ENCODE measurements at regions not wholly inside any gene's neighbourhood (a gene's known extent, or its start where the extent isn't known, plus 50 kb on each side); places are given as distances from the start of the nearest gene placed in this dataset.

- no peaks in the 10 kb centered on the region for H3K79me2 ChIP-seq (ENCODE audit: insufficient read depth, low read length)
- DNase-seq (ENCODE audit: low read depth, low spot score) (no peak), ATAC-seq (no peak)
- H3K4me3 ChIP-seq (replicated peaks in 1 of 2; ENCODE audit: low read depth in 1 of 2, low read length in 2 of 2) = no peak overlapping the region
- H3K4me2 ChIP-seq (ENCODE audit: low read length) = no peak overlapping the region
- H3K9me2 ChIP-seq (ENCODE audit: insufficient read depth) = no peaks in the 10 kb centered on the region
- no peak overlapping the region for H3K9ac ChIP-seq (ENCODE audit: low read length)
- H3K27ac ChIP-seq (ENCODE audit: low read depth, low read length) = no peak overlapping the region
- H3K9me3 ChIP-seq (ENCODE audit: control insufficient read depth in 1 of 2, insufficient read depth in 1 of 2, low read depth in 1 of 2, low read length in 2 of 2) = no peaks in the 10 kb centered on the region
- no peaks in the 10 kb centered on the region for H3K36me3 ChIP-seq (ENCODE audit: control insufficient read depth in 1 of 2, insufficient read depth in 2 of 2, low read length in 2 of 2)
- RAD21 ChIA-PET (ENCODE audit: low non-redundant PET in 1 of 2, low total read pairs in 2 of 2, uncharacterized antibody in 2 of 2, unreplicated experiment in 2 of 2) = no interaction called here
- intact Hi-C loops (cut with micrococcal nuclease) = no loop called here
- CTCF ChIA-PET = interaction anchor here (1.2 kb wide), 1 partner anchor 21 kb away, joined by 4 read pairs; no protein-coding TSS in a partner anchor
- POLR2A ChIA-PET = interaction anchor here (1.0 kb wide), 1 partner anchor 10 kb away, joined by 4 read pairs; no protein-coding TSS in a partner anchor
- H2AFZ ChIP-seq (ENCODE audit: low read depth, low read length, poor library complexity, severe bottlenecking) = no peak overlapping the region
- no peaks in the 10 kb centered on the region for H3K4me1 ChIP-seq (ENCODE audit: control insufficient read depth in 1 of 2, insufficient read depth in 2 of 2, low read length in 2 of 2)
- no TSS peak for BruUV-seq (replicated peaks)
- H4K20me1 ChIP-seq (ENCODE audit: insufficient read depth) = no peaks in the 10 kb centered on the region
- TF ChIP-seq EGR1 (IDR thresholded peaks at IDR 0.05; ENCODE audit: low read depth) = no peak
- TF ChIP-seq ZBTB33 (IDR thresholded peaks at IDR 0.05; ENCODE audit: extremely low read depth, insufficient replicate concordance, low read length) = no peak
- TF ChIP-seq EZH2 (IDR thresholded peaks at IDR 0.05) = no peak
- TF ChIP-seq ATF3 (IDR thresholded peaks at IDR 0.05) = no peak
- TF ChIP-seq POLR2A (IDR thresholded peaks at IDR 0.05; ENCODE audit: borderline replicate concordance, extremely low read depth, insufficient read depth, insufficient read length) = no peak
- H3K27me3 ChIP-seq (ENCODE audit: insufficient read depth, low read length) = no peaks in the 10 kb centered on the region
These were observed 54.0 kb downstream of the MAP10 start for GRCh38 chr1:232859216-232859615.

- no peak for DNase-seq (ENCODE audit: low read depth, low spot score)
- no peak overlapping the region for H2AFZ ChIP-seq (ENCODE audit: low read depth, low read length, poor library complexity, severe bottlenecking)
- intact Hi-C loops (cut with micrococcal nuclease) = no loop called here
- H3K9me2 ChIP-seq (ENCODE audit: insufficient read depth) = no peaks in the 10 kb centered on the region
- ChIA-PET CTCF (no interaction called here), POLR2A (no interaction called here), RAD21 (ENCODE audit: low non-redundant PET in 1 of 2, low total read pairs in 2 of 2, uncharacterized antibody in 2 of 2, unreplicated experiment in 2 of 2) (no interaction called here)
- no peaks in the 10 kb centered on the region for H3K79me2 ChIP-seq (ENCODE audit: insufficient read depth, low read length)
- H4K20me1 ChIP-seq (ENCODE audit: insufficient read depth) = no peaks in the 10 kb centered on the region
- BruUV-seq (replicated peaks) = no TSS peak
- no peaks in the 10 kb centered on the region for H3K36me3 ChIP-seq (ENCODE audit: control insufficient read depth in 1 of 2, insufficient read depth in 2 of 2, low read length in 2 of 2)
- no peak for ATAC-seq
- H3K9me3 ChIP-seq (ENCODE audit: control insufficient read depth in 1 of 2, insufficient read depth in 1 of 2, low read depth in 1 of 2, low read length in 2 of 2) = no peaks in the 10 kb centered on the region
- no peak overlapping the region for H3K4me2 ChIP-seq (ENCODE audit: low read length)
- no peak overlapping the region for H3K4me3 ChIP-seq (replicated peaks in 1 of 2; ENCODE audit: low read depth in 1 of 2, low read length in 2 of 2)
- H3K9ac ChIP-seq (ENCODE audit: low read length) = no peak overlapping the region
- H3K27ac ChIP-seq (ENCODE audit: low read depth, low read length) = no peak overlapping the region
- H3K4me1 ChIP-seq (ENCODE audit: control insufficient read depth in 1 of 2, insufficient read depth in 2 of 2, low read length in 2 of 2) = no peaks in the 10 kb centered on the region
- no peaks in the 10 kb centered on the region for H3K27me3 ChIP-seq (ENCODE audit: insufficient read depth, low read length)
- no peak for TF ChIP-seq ZFX (IDR thresholded peaks at IDR 0.05)
- no peak for TF ChIP-seq REST (IDR thresholded peaks at IDR 0.05; ENCODE audit: low read depth)
- no peak for TF ChIP-seq RAD21 (IDR thresholded peaks at IDR 0.05; ENCODE audit: low read depth)
- no peak for TF ChIP-seq ZNF274 (IDR thresholded peaks at IDR 0.05; ENCODE audit: low read depth, low read length)
- no peak for TF ChIP-seq EGR1 (IDR thresholded peaks at IDR 0.05; ENCODE audit: low read depth)
- no peak for TF ChIP-seq SP1 (IDR thresholded peaks at IDR 0.05; ENCODE audit: low read depth)
- no peak for TF ChIP-seq CEBPB (IDR thresholded peaks at IDR 0.05; ENCODE audit: low read depth)
- no peak for TF ChIP-seq FOSL1 (IDR thresholded peaks at IDR 0.05; ENCODE audit: low read depth)
- TF ChIP-seq SIN3A (IDR thresholded peaks at IDR 0.05; ENCODE audit: low read depth) = no peak
- TF ChIP-seq SRF (IDR thresholded peaks at IDR 0.05; ENCODE audit: low read depth) = no peak
- TF ChIP-seq YY1 (IDR thresholded peaks at IDR 0.05; ENCODE audit: extremely low read depth, insufficient replicate concordance, low read depth, low read length) = no peak
- no peak for TF ChIP-seq POLR2A (IDR thresholded peaks at IDR 0.05; ENCODE audit: borderline replicate concordance, extremely low read depth, insufficient read depth, insufficient read length)
- no peak for TF ChIP-seq POLR2AphosphoS5 (IDR thresholded peaks at IDR 0.05; ENCODE audit: low read depth, low read length)
- no peak for TF ChIP-seq EZH2phosphoT487 (IDR thresholded peaks at IDR 0.05; ENCODE audit: borderline replicate concordance)
- TF ChIP-seq EZH2 (IDR thresholded peaks at IDR 0.05) = no peak
- TF ChIP-seq JUND (IDR thresholded peaks at IDR 0.05) = no peak
These were observed 55.9 kb downstream of the MAP10 start for GRCh38 chr1:232861107-232861506.

Data from HCT116 (cell line).